Gastroesophageal sphincter (tissue), 4 donors: ENCODE measurements at regions not wholly inside any gene's neighbourhood (a gene's known extent, or its start where the extent isn't known, plus 50 kb on each side); places are given as distances from the start of the nearest gene placed in this dataset.

ENCODE experiments used
- ATAC-seq: fragments of 150-250 bp; one replicate; pipeline ENCODE4 v1.9.1; 2016; ENCODE audit warnings: mild to moderate bottlenecking, moderate library complexity
- H3K27ac ChIP-seq, 4 donors: fragments of 200-600 bp; sonication (generic) in 3 of 4; 1 replicate in 3 of 4; 2 replicates in 1 of 4; pipeline ENCODE4 v1.5.1; 2016 to 2019
- H3K27me3 ChIP-seq: fragments of 200-600 bp; sonication (generic); one replicate; pipeline ENCODE4 v1.5.1; 2019
- H3K36me3 ChIP-seq, 2 donors: fragments of 200-600 bp; sonication (generic); one replicate each; pipeline ENCODE4 v1.5.1; 2019; ENCODE audit warnings: control low read depth in 1 of 2
- H3K4me1 ChIP-seq, 3 donors: fragments of 200-600 bp; sonication (generic); 1 replicate in 2 of 3; 2 replicates in 1 of 3; pipeline ENCODE4 v1.5.1; 2016 to 2019; ENCODE audit warnings: control low read depth in 2 of 3
- H3K4me3 ChIP-seq, 2 donors: fragments of 200-600 bp; sonication (generic); one replicate each; pipeline ENCODE4 v1.5.1; 2019; ENCODE audit warnings: mild to moderate bottlenecking in 1 of 2, moderate library complexity in 1 of 2
- H3K9me3 ChIP-seq, 3 donors: fragments of 200-600 bp; sonication (generic); one replicate each; pipeline ENCODE4 v1.5.1; 2017 to 2019; ENCODE audit warnings: control low read depth in 2 of 3
- CTCF ChIP-seq, 4 experiments: fragments of 200-600 bp in 2 of 4; fragments of 450-650 bp in 2 of 4; sonication (generic) in 1 of 4; IDR thresholded peaks; one replicate each; pipeline ENCODE4 v1.5.1; 2017 to 2019; ENCODE audit warnings: antibody characterized with exemption in 4 of 4, mild to moderate bottlenecking in 2 of 4, moderate library complexity in 2 of 4
- EP300 ChIP-seq: sonication (generic); formaldehyde crosslinking; IDR thresholded peaks from one replicate; pipeline ENCODE4 v1.6.1; 2017; ENCODE audit warnings: antibody characterized with exemption, mild to moderate bottlenecking
- POLR2A ChIP-seq, 2 donors: fragments of 450-650 bp; IDR thresholded peaks; one replicate each; pipeline ENCODE4 v1.6.1; 2017; ENCODE audit warnings: antibody characterized with exemption in 2 of 2, mild to moderate bottlenecking in 2 of 2, moderate library complexity in 1 of 2
- POLR2AphosphoS5 ChIP-seq: sonication (generic); formaldehyde crosslinking; IDR thresholded peaks from one replicate; pipeline ENCODE4 v1.6.1; 2017; ENCODE audit warnings: antibody characterized with exemption
- WGBS, 2 donors: methylation state at CpG; one replicate each; pipeline ENCODE4 v1.1.5; 2018; ENCODE audit warnings: low coverage in 1 of 2; 5-methylcytosine and 5-hydroxymethylcytosine counted together

- Histone ChIP-seq H3K4me1 (peaks cover 0 to 6% (median 0%) of the 10 kb centered on the region in 3 donors), H3K9me3 (no peaks in the 10 kb centered on the region), H3K4me3 (no peak overlapping the region), H3K27me3 (no peaks in the 10 kb centered on the region), H3K36me3 (no peaks in the 10 kb centered on the region), H3K27ac (no peak overlapping the region)
- TF ChIP-seq EP300 (no peak), CTCF (IDR thresholded peaks at IDR 0.05) (no peak), POLR2A (IDR thresholded peaks at IDR 0.05) (no peak), POLR2AphosphoS5 (no peak)
- no peak for ATAC-seq
- WGBS, 2 donors, result 73 to 75% methylated on average over 3 to 5 of the region's 6 CpGs
These were observed 338.1 kb upstream of the F9 start for GRCh38 chrX:139192386-139192961.

- ATAC-seq, result no peak
- Histone ChIP-seq H3K27me3 (no peaks in the 10 kb centered on the region), H3K36me3 (no peaks in the 10 kb centered on the region), H3K4me1 (peaks cover 0 to 6% (median 0%) of the 10 kb centered on the region in 3 donors), H3K4me3 (no peak overlapping the region), H3K27ac (no peak overlapping the region), H3K9me3 (no peaks in the 10 kb centered on the region)
- WGBS, 2 donors, result 70 to 100% methylated on average over 1 to 2 of the region's 6 CpGs
- TF ChIP-seq POLR2A (IDR thresholded peaks at IDR 0.05), result no peak
- TF ChIP-seq POLR2AphosphoS5, result no peak
- no peak for TF ChIP-seq CTCF (IDR thresholded peaks at IDR 0.05)
- no peak for TF ChIP-seq EP300
These were observed 338.7 kb upstream of the F9 start for GRCh38 chrX:139191746-139192385.

GRCh38 chrX:139191286-139191685 is 339.3 kb upstream of the F9 start:
- Histone ChIP-seq H3K36me3 (no peaks in the 10 kb centered on the region), H3K9me3 (no peaks in the 10 kb centered on the region), H3K27ac (no peak overlapping the region), H3K4me1 (peaks cover 0 to 6% (median 0%) of the 10 kb centered on the region in 3 donors), H3K27me3 (no peaks in the 10 kb centered on the region), H3K4me3 (no peak overlapping the region)
- no peak for ATAC-seq
- 47% methylated on average over 2 of the region's 2 CpGs; no CpG with 5 or more reads in 1 of the 2 donors for WGBS, 2 donors
- TF ChIP-seq POLR2AphosphoS5 (no peak), POLR2A (IDR thresholded peaks at IDR 0.05) (no peak), CTCF (IDR thresholded peaks at IDR 0.05) (no peak), EP300 (no peak)

- TF ChIP-seq POLR2A (IDR thresholded peaks at IDR 0.05) (no peak), CTCF (IDR thresholded peaks at IDR 0.05) (no peak), POLR2AphosphoS5 (no peak), EP300 (no peak)
- Histone ChIP-seq H3K9me3 (no peaks in the 10 kb centered on the region), H3K4me1 (no peaks in the 10 kb centered on the region), H3K27me3 (no peaks in the 10 kb centered on the region), H3K4me3 (no peak overlapping the region), H3K36me3 (no peaks in the 10 kb centered on the region), H3K27ac (no peak overlapping the region)
- WGBS, 2 donors, result 65 to 80% methylated on average over 3 of the region's 4 CpGs
- ATAC-seq, result no peak
These were observed 342.8 kb upstream of the F9 start for GRCh38 chrX:139187738-139188137.

GRCh38 chrX:139186991-139187390 is 343.5 kb upstream of the F9 start:
- TF ChIP-seq POLR2A (IDR thresholded peaks at IDR 0.05) (no peak), EP300 (no peak), POLR2AphosphoS5 (no peak), CTCF (IDR thresholded peaks at IDR 0.05) (no peak)
- H3K4me1 ChIP-seq, result no peaks in the 10 kb centered on the region
- 0% methylated on average over 1 of the region's 1 CpG; no CpG with 5 or more reads in 1 of the 2 donors for WGBS, 2 donors
- H3K4me3 ChIP-seq, result no peak overlapping the region
- H3K27me3 ChIP-seq, result no peaks in the 10 kb centered on the region
- H3K9me3 ChIP-seq, result no peaks in the 10 kb centered on the region
- H3K27ac ChIP-seq, result no peak overlapping the region
- no peaks in the 10 kb centered on the region for H3K36me3 ChIP-seq
- no peak for ATAC-seq
